Endothelial cell of umbilical vein (primary cell): ENCODE measurements at regions not wholly inside any gene's neighbourhood (a gene's known extent, or its start where the extent isn't known, plus 50 kb on each side); places are given as distances from the start of the nearest gene placed in this dataset.

ENCODE experiments used
- BruUV-seq: library from RNA; stranded (reverse); fragments of 400-500 nt; replicated peaks from 2 replicates; lab custom pipeline; 2021; lab: Mats Ljungman, UMichigan
- CTCF ChIA-PET: fragments of 300-600, 350-600 bp; sonication (Branson Sonifier 250); formaldehyde crosslinking; loops from one replicate; lab custom pipeline; 2021; ENCODE audit warnings: antibody characterized with exemption, inconsistent platforms; lab: Charles Lee
- POLR2A ChIA-PET: fragments of 300-600, 350-600 bp; sonication (Branson Sonifier 250); formaldehyde crosslinking; loops from one replicate; lab custom pipeline; 2021; ENCODE audit warnings: antibody characterized with exemption, inconsistent platforms; lab: Charles Lee
- DNase-seq: peaks from one replicate; pipeline ENCODE4 v3.0.0-alpha.2; 2011; ENCODE audit warnings: low read depth, low spot score
- FAIRE-seq: peaks from 2 replicates; lab custom pipeline; 2011; peaks lifted over from hg19 to GRCh38; lab: Jason Lieb, UNC
- H2AFZ ChIP-seq: 2 replicates; pipeline ENCODE4 v1.6.0; 2012; ENCODE audit warnings: low read depth, low read length, control low read depth, inconsistent platforms
- H3K27ac ChIP-seq: 2 replicates; pipeline ENCODE4 v1.5.1; 2011; ENCODE audit warnings: low read depth, mild to moderate bottlenecking, control low read depth, low read length, moderate library complexity; ENCODE audit not compliant: insufficient read depth
- H3K27me3 ChIP-seq, 2 experiments: 2 replicates each; pipeline versions ENCODE4 v1.6.0 to v1.6.1; 2011; ENCODE audit warnings: low read length in 2 of 2, mixed read lengths in 1 of 2; ENCODE audit not compliant: control insufficient read depth in 2 of 2, insufficient read depth in 2 of 2
- H3K36me3 ChIP-seq, 2 experiments: 2 replicates in 1 of 2; 3 replicates in 1 of 2; pipeline ENCODE4 v1.5.1; 2011; ENCODE audit warnings: low read length in 2 of 2, mild to moderate bottlenecking in 1 of 2, moderate library complexity in 1 of 2; ENCODE audit not compliant: control insufficient read depth in 2 of 2, insufficient read depth in 2 of 2; ENCODE audit errors: extremely low read depth in 1 of 2
- H3K4me1 ChIP-seq: 3 replicates; pipeline ENCODE4 v1.5.1; 2011; ENCODE audit warnings: mild to moderate bottlenecking, low read length; ENCODE audit not compliant: control insufficient read depth, insufficient read depth; ENCODE audit errors: extremely low read depth
- H3K4me2 ChIP-seq: 2 replicates; pipeline ENCODE4 v1.6.1; 2011; ENCODE audit warnings: low read length, control low read depth, mixed read lengths; ENCODE audit not compliant: insufficient read depth
- H3K4me3 ChIP-seq, 3 experiments: fragments of 200-600 bp in 1 of 3; sonication (generic), shearing (Covaris generic) in 1 of 3; replicated peaks in 1 of 3; 2 replicates each; pipeline ENCODE4 v1.5.1; 2011 to 2016; ENCODE audit warnings: control low read depth in 3 of 3, low read length in 3 of 3, mild to moderate bottlenecking in 2 of 3, inconsistent platforms in 1 of 3, low read depth in 1 of 3, moderate library complexity in 1 of 3; ENCODE audit not compliant: insufficient read depth in 1 of 3
- H3K79me2 ChIP-seq: 2 replicates; pipeline ENCODE4 v1.6.0; 2012; ENCODE audit warnings: low read length, inconsistent platforms; ENCODE audit not compliant: control insufficient read depth, insufficient read depth
- H3K9ac ChIP-seq: replicated peaks from 2 replicates; pipeline ENCODE3; 2011; ENCODE audit warnings: low read length, control low read depth; ENCODE audit not compliant: insufficient read depth; ENCODE audit errors: extremely low read depth
- H3K9me1 ChIP-seq: replicated peaks from 3 replicates; pipeline ENCODE4 v1.6.0; 2011; ENCODE audit warnings: mild to moderate bottlenecking, low read length; ENCODE audit not compliant: control insufficient read depth, insufficient read depth; ENCODE audit errors: extremely low read depth
- H3K9me3 ChIP-seq: replicated peaks from 2 replicates; pipeline ENCODE4 v1.5.1; 2012; ENCODE audit warnings: low read length, inconsistent platforms; ENCODE audit not compliant: control insufficient read depth, insufficient read depth
- H4K20me1 ChIP-seq: replicated peaks from 2 replicates; pipeline ENCODE3; 2011; ENCODE audit warnings: mild to moderate bottlenecking, low read length; ENCODE audit not compliant: control insufficient read depth, insufficient read depth; ENCODE audit errors: extremely low read depth
- CTCF ChIP-seq, 2 donors: IDR thresholded peaks; 1 replicate in 1 of 2; 2 replicates in 1 of 2; pipeline ENCODE4 v1.5.1; 2011; ENCODE audit warnings: low read length in 2 of 2, mild to moderate bottlenecking in 2 of 2, moderate library complexity in 2 of 2, control low read depth in 1 of 2, inconsistent platforms in 1 of 2, low read depth in 1 of 2; ENCODE audit not compliant: insufficient read depth in 1 of 2; ENCODE audit errors: extremely low read depth in 1 of 2
- EZH2 ChIP-seq: IDR thresholded peaks from 2 replicates; pipeline ENCODE4 v1.6.1; 2012; ENCODE audit warnings: borderline replicate concordance, low read depth, mild to moderate bottlenecking, moderate library complexity, low read length, inconsistent platforms; ENCODE audit not compliant: severe bottlenecking
- FOS ChIP-seq: IDR thresholded peaks from 2 replicates; pipeline ENCODE4 v1.6.1; 2011; ENCODE audit warnings: mild to moderate bottlenecking, low read length, moderate library complexity, borderline replicate concordance; ENCODE audit not compliant: insufficient read depth
- GATA2 ChIP-seq: IDR thresholded peaks from 2 replicates; pipeline ENCODE4 v1.7.0; 2011; ENCODE audit warnings: low read depth, mild to moderate bottlenecking, moderate library complexity, mixed read lengths, low read length; ENCODE audit not compliant: insufficient read length, insufficient read depth
- JUN ChIP-seq: IDR thresholded peaks from 2 replicates; pipeline ENCODE4 v1.6.1; 2011; ENCODE audit warnings: borderline replicate concordance, low read depth; ENCODE audit not compliant: insufficient read length, insufficient read depth
- MAX ChIP-seq: IDR thresholded peaks from 2 replicates; pipeline ENCODE4 v1.6.1; 2011; ENCODE audit not compliant: insufficient read depth, insufficient read length
- MYC ChIP-seq: IDR thresholded peaks from one replicate; pipeline ENCODE4 v1.6.1; 2011; ENCODE audit warnings: mild to moderate bottlenecking, low read depth, low read length
- POLR2AphosphoS5 ChIP-seq: IDR thresholded peaks from 2 replicates; pipeline ENCODE4 v1.6.1; 2012; ENCODE audit warnings: low read depth, mild to moderate bottlenecking, control low read depth, low read length, moderate library complexity; ENCODE audit not compliant: insufficient read depth
- dilution Hi-C: fragments of 300-500 bp; cut with MboI; formaldehyde crosslinking; loops from one replicate; pipeline ENCODE4 v1.15.0; 2019; ENCODE audit warnings: low sequenced_read_pairs; ENCODE audit not compliant: extremely low pct_ligation_motif_present
- intact Hi-C: fragments of 100-400 bp; cut with micrococcal nuclease; formaldehyde crosslinking; loops from one replicate; pipeline ENCODE4 v1.10.0; 2022

GRCh38 chr5:3102531-3102930, 351.1 kb upstream of the IRX2 start:
- FAIRE-seq (no peak), DNase-seq (no peak)
- dilution Hi-C loops (no loop called here), intact Hi-C loops (no loop called here)
- H3K9me3 ChIP-seq: peaks cover 6% of the 10 kb centered on the region
- no peak overlapping the region for H3K4me2 ChIP-seq
- CTCF ChIA-PET: no interaction called here
- no peaks in the 10 kb centered on the region for H3K36me3 ChIP-seq
- H3K27me3 ChIP-seq: no peaks in the 10 kb centered on the region
- no peaks in the 10 kb centered on the region for H4K20me1 ChIP-seq
- H3K79me2 ChIP-seq: no peaks in the 10 kb centered on the region
- POLR2A ChIA-PET: no interaction called here
- no peaks in the 10 kb centered on the region for H3K4me1 ChIP-seq
- no TSS peak for BruUV-seq
- TF ChIP-seq FOS (no peak), POLR2AphosphoS5 (no peak), GATA2 (no peak), MYC (no peak), MAX (no peak), EZH2 (no peak), CTCF (IDR thresholded peaks at IDR 0.05; ENCODE audit: extremely low read depth in 1 of 2, insufficient read depth in 1 of 2, low read depth in 1 of 2, low read length in 2 of 2) (no peak), JUN (no peak)
- no peak overlapping the region for H3K9ac ChIP-seq
- H3K4me3 ChIP-seq: no peak overlapping the region
- no peak overlapping the region for H3K27ac ChIP-seq
- no peaks in the 10 kb centered on the region for H3K9me1 ChIP-seq
- H2AFZ ChIP-seq: no peak overlapping the region
